LNCaP clone FGC (cell line): ENCODE measurements at regions not wholly inside any gene's neighbourhood (a gene's known extent, or its start where the extent isn't known, plus 50 kb on each side); places are given as distances from the start of the nearest gene placed in this dataset.
"Not testable (repeated sequence)": the region's sequence is repeated elsewhere in the genome, so short reads cannot be mapped to it uniquely, and the experiment has no call there.

Experiments
- DNase-seq: peaks from one replicate; pipeline ENCODE4 v3.0.0-alpha.2; 2011; ENCODE audit warnings: low read depth
- H3K4me3 ChIP-seq: 2 replicates; pipeline ENCODE4 v1.5.1; 2011; ENCODE audit warnings: mild to moderate bottlenecking, low read depth, low read length, control low read depth
- TF ChIP-seq, protein P1 (sequence below): IDR thresholded peaks from 2 replicates; pipeline ENCODE4 v1.5.1; 2012; ENCODE audit warnings: mild to moderate bottlenecking; ENCODE audit not compliant: control insufficient read depth, insufficient read depth; ENCODE audit errors: extremely low read depth

DNA sequence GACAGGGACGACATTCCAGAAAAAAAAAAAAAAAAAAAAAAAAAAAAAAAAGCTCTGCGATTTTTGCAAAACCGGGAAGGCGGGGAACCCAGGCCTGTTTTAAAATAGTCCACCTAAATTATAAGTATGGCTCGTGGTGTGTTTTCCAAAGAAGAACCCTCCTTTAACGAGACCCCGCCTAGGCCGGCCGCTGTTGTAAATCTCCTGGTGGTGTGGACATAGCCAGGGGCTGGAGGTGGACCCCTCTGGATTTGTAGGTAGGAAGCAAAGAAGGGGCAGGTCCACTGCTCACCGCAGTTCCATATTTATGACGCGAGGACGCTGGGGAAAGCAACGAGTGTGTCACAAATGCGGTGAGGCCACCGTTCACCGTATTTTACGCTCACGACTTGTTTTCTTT lies 94.0 kb upstream of the SHOX start:
- no peak overlapping the region for H3K4me3 ChIP-seq
- TF ChIP-seq, protein P1, sequence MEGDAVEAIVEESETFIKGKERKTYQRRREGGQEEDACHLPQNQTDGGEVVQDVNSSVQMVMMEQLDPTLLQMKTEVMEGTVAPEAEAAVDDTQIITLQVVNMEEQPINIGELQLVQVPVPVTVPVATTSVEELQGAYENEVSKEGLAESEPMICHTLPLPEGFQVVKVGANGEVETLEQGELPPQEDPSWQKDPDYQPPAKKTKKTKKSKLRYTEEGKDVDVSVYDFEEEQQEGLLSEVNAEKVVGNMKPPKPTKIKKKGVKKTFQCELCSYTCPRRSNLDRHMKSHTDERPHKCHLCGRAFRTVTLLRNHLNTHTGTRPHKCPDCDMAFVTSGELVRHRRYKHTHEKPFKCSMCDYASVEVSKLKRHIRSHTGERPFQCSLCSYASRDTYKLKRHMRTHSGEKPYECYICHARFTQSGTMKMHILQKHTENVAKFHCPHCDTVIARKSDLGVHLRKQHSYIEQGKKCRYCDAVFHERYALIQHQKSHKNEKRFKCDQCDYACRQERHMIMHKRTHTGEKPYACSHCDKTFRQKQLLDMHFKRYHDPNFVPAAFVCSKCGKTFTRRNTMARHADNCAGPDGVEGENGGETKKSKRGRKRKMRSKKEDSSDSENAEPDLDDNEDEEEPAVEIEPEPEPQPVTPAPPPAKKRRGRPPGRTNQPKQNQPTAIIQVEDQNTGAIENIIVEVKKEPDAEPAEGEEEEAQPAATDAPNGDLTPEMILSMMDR, result no peak
- no peak for DNase-seq

DNA sequence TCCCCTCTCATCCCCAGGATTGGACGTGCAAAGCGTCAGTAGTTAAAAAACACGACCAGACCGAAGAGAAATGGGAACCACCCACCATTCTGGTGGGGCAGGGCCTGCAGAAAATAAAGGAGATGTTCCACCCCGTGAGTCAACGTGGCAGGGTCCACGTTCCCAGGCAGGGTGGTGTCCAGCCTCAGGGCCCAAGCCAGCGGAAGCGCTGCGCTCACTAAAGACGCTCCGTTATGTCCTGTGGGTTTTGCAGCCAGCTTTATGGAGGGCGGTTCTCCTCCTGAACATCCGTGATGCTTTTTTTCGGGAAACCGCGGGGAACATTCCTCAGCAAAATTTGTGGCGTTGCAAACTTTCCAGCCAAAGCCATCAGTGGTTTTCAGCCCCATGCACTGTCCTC lies 93.4 kb upstream of the SHOX start:
- no peak overlapping the region for H3K4me3 ChIP-seq
- TF ChIP-seq, protein P1, result no peak
- no peak for DNase-seq

DNA sequence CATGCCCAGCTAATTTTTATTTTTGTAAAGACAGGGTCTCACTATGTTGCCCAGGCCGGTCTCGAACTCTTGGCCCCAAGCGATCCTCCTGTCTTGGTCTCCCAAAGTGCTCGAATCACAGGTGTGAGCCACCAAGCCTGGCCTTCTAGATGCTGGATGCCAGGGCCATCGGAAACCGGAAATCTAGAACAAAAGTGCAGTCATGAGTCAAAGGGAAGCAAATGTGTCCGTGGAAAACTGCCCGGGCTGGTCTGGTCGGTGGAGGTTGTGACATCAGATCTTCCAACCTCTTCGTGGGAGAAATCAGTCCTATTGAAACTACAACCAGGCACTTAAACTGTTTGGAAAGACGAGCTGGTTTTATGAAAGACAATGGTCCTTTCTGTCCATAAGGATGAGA lies 92.3 kb upstream of the SHOX start:
- DNase-seq, result peak; percentile 7
- no peak overlapping the region for H3K4me3 ChIP-seq
- TF ChIP-seq, protein P1, result no peak

DNA sequence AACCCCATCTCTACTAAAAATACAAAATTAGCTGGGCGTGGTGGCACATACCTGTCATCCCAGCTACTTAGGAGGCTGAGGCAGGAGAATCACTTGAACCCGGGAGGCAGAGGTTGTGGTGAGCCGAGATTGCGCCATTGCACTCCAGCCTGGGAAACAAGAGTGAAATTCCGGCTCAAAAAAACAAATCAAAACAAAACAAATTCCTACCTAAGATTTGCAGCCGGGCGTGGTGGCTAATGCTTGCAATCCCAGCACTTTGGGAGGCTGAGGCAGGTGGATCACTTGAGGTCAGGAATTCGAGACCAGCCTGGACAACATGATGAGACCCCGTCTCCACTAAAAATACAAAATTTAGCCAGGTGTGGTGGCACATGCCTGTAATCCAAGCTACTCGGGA lies 89.6 kb upstream of the SHOX start:
- not testable (repeated sequence) for DNase-seq, H3K4me3 ChIP-seq

DNA sequence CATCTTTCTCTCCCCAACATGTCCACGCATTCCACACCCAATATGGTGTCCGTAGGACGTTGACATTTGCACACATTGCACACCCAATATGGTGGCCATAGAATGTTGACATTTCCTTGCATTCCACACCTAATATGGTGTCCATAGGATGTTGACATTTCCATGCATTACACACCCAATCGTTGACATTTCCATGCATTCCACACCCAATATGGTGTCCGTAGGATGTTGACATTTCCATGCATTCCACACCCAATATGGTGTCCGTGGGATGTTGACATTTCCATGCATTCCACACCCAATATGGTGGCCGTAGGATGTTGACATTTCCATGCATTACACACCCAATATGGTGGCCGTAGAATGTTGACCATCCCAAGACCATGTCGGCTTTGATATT lies 88.4 kb upstream of the SHOX start:
- TF ChIP-seq, protein P1, result no peak
- DNase-seq, result no peak
- H3K4me3 ChIP-seq, result no peak overlapping the region

DNA sequence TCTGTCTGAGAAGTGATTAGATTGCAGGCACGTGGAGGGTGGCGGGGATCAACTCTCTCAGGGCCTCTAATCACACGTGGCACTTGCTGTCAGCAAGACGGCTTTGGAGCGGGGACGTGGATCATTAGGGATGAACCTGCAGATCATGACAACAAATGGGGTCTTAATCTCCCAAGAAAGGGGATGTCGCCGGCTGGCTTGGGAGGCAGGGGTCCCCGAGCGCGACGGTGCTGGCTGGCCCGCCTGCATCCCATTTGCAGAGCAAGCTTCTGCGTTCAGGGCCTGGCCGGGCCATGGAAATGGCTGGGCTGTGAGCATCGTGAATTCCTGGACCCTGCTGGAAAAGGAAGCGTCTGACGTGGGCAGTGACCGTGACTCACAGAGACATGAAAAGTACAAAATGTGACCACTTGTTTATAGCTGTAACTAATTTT lies 85.1 kb upstream of the SHOX start:
- TF ChIP-seq, protein P1, result no peak
- H3K4me3 ChIP-seq, result no peak overlapping the region
- DNase-seq, result no peak

DNA sequence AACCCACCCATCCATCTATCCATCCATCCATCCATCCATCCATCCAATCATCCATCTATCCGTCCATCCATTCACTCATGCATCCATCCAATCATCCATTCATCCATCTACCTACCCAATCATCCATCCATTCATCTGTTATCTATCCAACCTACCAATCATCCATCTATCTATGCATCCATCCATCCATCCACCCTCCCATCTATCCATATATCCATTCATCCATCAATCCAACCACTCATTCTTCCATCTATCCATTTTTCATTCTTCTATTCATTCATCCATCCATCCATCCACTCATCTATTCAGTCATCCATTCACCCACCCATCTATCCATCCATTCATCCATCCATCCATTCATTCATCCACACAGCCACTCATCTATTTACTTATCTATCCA lies 80.1 kb upstream of the SHOX start:
- no peak overlapping the region for H3K4me3 ChIP-seq
- DNase-seq, result no peak
- TF ChIP-seq, protein P1, result no peak
